ENCODE measurements at regions not wholly inside any gene's neighbourhood (a gene's known extent, or its start where the extent isn't known, plus 50 kb on each side); places are given as distances from the start of the nearest gene placed in this dataset.

- intact Hi-C loops (cut with micrococcal nuclease; ENCODE audit: unreplicated experiment) (no loop called here), in situ Hi-C loops (cut with HindIII; ENCODE audit: low pct_unique_long_range_greater_than_20kb, low sequenced_read_pairs) (no loop called here)
- no peak for DNase-seq (ENCODE audit: low read depth, low spot score)
- Histone ChIP-seq H3K27ac (ENCODE audit: low read length) (no peak overlapping the region), H3K9me3 (ENCODE audit: control insufficient read depth, insufficient read depth, low read depth, low read length) (no peaks in the 10 kb centered on the region), H3K36me3 (ENCODE audit: control insufficient read depth, insufficient read depth, low read length) (no peaks in the 10 kb centered on the region), H3K27me3 (ENCODE audit: control insufficient read depth, insufficient read depth, low read length) (no peaks in the 10 kb centered on the region), H3K4me3 (ENCODE audit: low read depth in 2 of 2, low read length in 2 of 2) (no peak overlapping the region), H3K4me1 (ENCODE audit: control insufficient read depth, insufficient read depth, low read length) (no peaks in the 10 kb centered on the region)
- no peak for TF ChIP-seq POLR2AphosphoS5 (IDR thresholded peaks at IDR 0.05; ENCODE audit: low read depth, low read length)
- TF ChIP-seq SIN3A (IDR thresholded peaks at IDR 0.05; ENCODE audit: borderline replicate concordance, insufficient read depth, low read depth, low read length) = no peak
- no peak for TF ChIP-seq REST (IDR thresholded peaks at IDR 0.05; ENCODE audit: insufficient read depth in 1 of 2, low read depth in 2 of 2, low read length in 1 of 2)
- TF ChIP-seq TCF7L2 (IDR thresholded peaks at IDR 0.05; ENCODE audit: low read depth, low read length) = no peak
- TF ChIP-seq CTCF (IDR thresholded peaks at IDR 0.05) = no peak
- POLR2A ChIA-PET = no interaction called here
- CTCF ChIA-PET = no interaction called here
- no peak for ATAC-seq
- no TSS peak for BruUV-seq (replicated peaks)
Observed at GRCh38 chr7:54360075-54360840, 181.9 kb upstream of the VSTM2A start.

GRCh38 chr7:54390565-54390964, 151.6 kb upstream of the VSTM2A start:
- no peaks in the 10 kb centered on the region for H3K9me3 ChIP-seq (ENCODE audit: control insufficient read depth, insufficient read depth, low read depth, low read length)
- H3K27ac ChIP-seq (ENCODE audit: low read length) = no peak overlapping the region
- TF ChIP-seq TCF7L2 (IDR thresholded peaks at IDR 0.05; ENCODE audit: low read depth, low read length) (no peak), REST (IDR thresholded peaks at IDR 0.05; ENCODE audit: insufficient read depth in 1 of 2, low read depth in 2 of 2, low read length in 1 of 2) (no peak), SIN3A (IDR thresholded peaks at IDR 0.05; ENCODE audit: borderline replicate concordance, insufficient read depth, low read depth, low read length) (no peak), POLR2AphosphoS5 (IDR thresholded peaks at IDR 0.05; ENCODE audit: low read depth, low read length) (no peak), CTCF (IDR thresholded peaks at IDR 0.05) (no peak)
- ChIA-PET CTCF (no interaction called here), POLR2A (no interaction called here)
- intact Hi-C loops (cut with micrococcal nuclease; ENCODE audit: unreplicated experiment) (no loop called here), in situ Hi-C loops (cut with HindIII; ENCODE audit: low pct_unique_long_range_greater_than_20kb, low sequenced_read_pairs) (no loop called here)
- H3K27me3 ChIP-seq (ENCODE audit: control insufficient read depth, insufficient read depth, low read length) = no peaks in the 10 kb centered on the region
- no peak overlapping the region for H3K4me3 ChIP-seq (ENCODE audit: low read depth in 2 of 2, low read length in 2 of 2)
- no peaks in the 10 kb centered on the region for H3K36me3 ChIP-seq (ENCODE audit: control insufficient read depth, insufficient read depth, low read length)
- BruUV-seq (replicated peaks) = no TSS peak
- no peak for ATAC-seq
- no peak for DNase-seq (ENCODE audit: low read depth, low spot score)
- no peaks in the 10 kb centered on the region for H3K4me1 ChIP-seq (ENCODE audit: control insufficient read depth, insufficient read depth, low read length)
